OCI-LY7 (cell line): ENCODE measurements at regions not wholly inside any gene's neighbourhood (a gene's known extent, or its start where the extent isn't known, plus 50 kb on each side); places are given as distances from the start of the nearest gene placed in this dataset.

Source experiments
- BruUV-seq: library from RNA; stranded (reverse); fragments of 400-500 nt; replicated peaks from 2 replicates; lab custom pipeline; 2021; lab: Mats Ljungman, UMichigan
- CTCF ChIA-PET: fragments of 300-600 bp; sonication (Branson Sonifier 250); formaldehyde crosslinking; loops from one replicate; lab custom pipeline; 2022; ENCODE audit warnings: antibody characterized with exemption; ENCODE audit not compliant: unreplicated experiment; lab: Charles Lee
- POLR2A ChIA-PET: fragments of 300-600 bp; sonication (Branson Sonifier 250); formaldehyde crosslinking; loops from one replicate; lab custom pipeline; 2022; ENCODE audit warnings: antibody characterized with exemption; lab: Charles Lee
- DNase-seq: peaks from one replicate; pipeline ENCODE4 v3.0.0-alpha.2; 2015; ENCODE audit warnings: low spot score
- H2AFZ ChIP-seq: fragments of 200-600 bp; sonication (generic), shearing (Covaris generic); 2 replicates; pipeline ENCODE4 v1.6.1; 2014; ENCODE audit warnings: mild to moderate bottlenecking, antibody characterized with exemption, low read length, moderate library complexity
- H3K27ac ChIP-seq: fragments of 200-600 bp; sonication (generic); 2 replicates; pipeline ENCODE4 v1.5.1; 2014; ENCODE audit warnings: mixed run types, low read depth, mild to moderate bottlenecking, moderate library complexity, low read length, inconsistent platforms; ENCODE audit not compliant: poor library complexity, severe bottlenecking
- H3K36me3 ChIP-seq: fragments of 200-600 bp; sonication (generic); 2 replicates; pipeline ENCODE4 v1.6.1; 2014; ENCODE audit warnings: mild to moderate bottlenecking, antibody characterized with exemption, low read length, moderate library complexity, mixed read lengths; ENCODE audit not compliant: insufficient read depth
- H3K4me1 ChIP-seq: fragments of 200-600 bp; sonication (generic); 2 replicates; pipeline ENCODE4 v1.5.1; 2014; ENCODE audit warnings: mild to moderate bottlenecking, low read length; ENCODE audit not compliant: insufficient read depth, poor library complexity, severe bottlenecking
- H3K4me2 ChIP-seq: fragments of 200-600 bp; sonication (generic); 2 replicates; pipeline ENCODE4 v1.6.1; 2014; ENCODE audit warnings: mild to moderate bottlenecking, low read length
- H3K4me3 ChIP-seq: fragments of 200-600 bp; sonication (generic); 2 replicates; pipeline ENCODE4 v1.5.1; 2014; ENCODE audit warnings: mild to moderate bottlenecking, low read depth, low read length; ENCODE audit not compliant: poor library complexity, severe bottlenecking
- H3K79me2 ChIP-seq: fragments of 200-600 bp; sonication (generic); 2 replicates; pipeline ENCODE4 v1.6.1; 2016; ENCODE audit warnings: low read depth, mild to moderate bottlenecking, low read length, moderate library complexity, mixed read lengths; ENCODE audit not compliant: insufficient read depth
- H3K9me2 ChIP-seq: fragments of 200-600 bp; sonication (generic); 2 replicates; pipeline ENCODE4 v1.6.1; 2016; ENCODE audit warnings: mild to moderate bottlenecking, low read length, mixed read lengths; ENCODE audit not compliant: insufficient read depth
- H3K9me3 ChIP-seq: fragments of 200-600 bp; sonication (generic); 2 replicates; pipeline ENCODE4 v1.6.1; 2014; ENCODE audit warnings: mild to moderate bottlenecking, mixed run types, low read length, mixed read lengths
- H4K20me1 ChIP-seq: fragments of 200-600 bp; sonication (generic); 2 replicates; pipeline ENCODE4 v1.6.1; 2014; ENCODE audit warnings: mild to moderate bottlenecking, antibody characterized with exemption, low read length, moderate library complexity, mixed read lengths; ENCODE audit not compliant: insufficient read depth
- CTCF ChIP-seq: fragments of 200-600 bp; sonication (generic); conservative IDR thresholded peaks from 2 replicates; pipeline ENCODE4 v1.5.1; 2014; ENCODE audit warnings: mild to moderate bottlenecking, antibody characterized with exemption, low read length, moderate library complexity, mixed read lengths
- EZH2phosphoT487 ChIP-seq: fragments of 200-600 bp; sonication (generic); IDR thresholded peaks from 2 replicates; pipeline ENCODE4 v1.6.1; 2018; ENCODE audit warnings: low read depth, borderline replicate concordance, mild to moderate bottlenecking, mixed run types, antibody characterized with exemption, low read length, moderate library complexity, mixed read lengths
- intact Hi-C: fragments of 100-400 bp; cut with micrococcal nuclease; formaldehyde crosslinking; loops from one replicate; pipeline ENCODE4 v1.10.0; 2022; ENCODE audit not compliant: unreplicated experiment

- no peak for DNase-seq
- Histone ChIP-seq H3K9me3 (no peaks in the 10 kb centered on the region), H3K36me3 (no peaks in the 10 kb centered on the region), H3K4me2 (no peak overlapping the region), H2AFZ (no peak overlapping the region), H3K4me1 (peaks cover 10% of the 10 kb centered on the region), H3K27ac (no peak overlapping the region), H4K20me1 (no peaks in the 10 kb centered on the region), H3K79me2 (no peaks in the 10 kb centered on the region), H3K4me3 (no peak overlapping the region), H3K9me2 (no peaks in the 10 kb centered on the region)
- TF ChIP-seq EZH2phosphoT487 (no peak), CTCF (no peak)
- intact Hi-C loops, result loop anchor here (10.0 kb wide), 1 partner anchor 404 kb away; no protein-coding TSS in a partner anchor
- BruUV-seq, result no TSS peak
- ChIA-PET POLR2A (interaction anchor here (0.6 to 1.8 kb wide), 4 partner anchors 9 to 318 kb away, joined by 3 to 5 read pairs (median 3); no protein-coding TSS in a partner anchor), CTCF (no interaction called here)
Measured at GRCh38 chr3:177370246-177370822, 173.1 kb upstream of the TBL1XR1 start.

- POLR2A ChIA-PET, result interaction anchor here (0.6 to 1.8 kb wide), 4 partner anchors 8 to 296 kb away, joined by 3 to 7 read pairs (median 4); no protein-coding TSS in a partner anchor
- CTCF ChIA-PET, result no interaction called here
- H3K4me1 ChIP-seq, result peaks cover 10% of the 10 kb centered on the region
Measured at GRCh38 chr3:177371146-177371545, 173.9 kb upstream of the TBL1XR1 start.

More at GRCh38 chr3:177371146-177371545, 173.9 kb upstream of the TBL1XR1 start:
- no peaks in the 10 kb centered on the region for H4K20me1 ChIP-seq
- intact Hi-C loops, result loop anchor here (10.0 kb wide), 1 partner anchor 404 kb away; no protein-coding TSS in a partner anchor
- no peaks in the 10 kb centered on the region for H3K79me2 ChIP-seq
- H3K9me2 ChIP-seq, result no peaks in the 10 kb centered on the region
- no peak overlapping the region for H3K27ac ChIP-seq
- no peak for TF ChIP-seq EZH2phosphoT487
- no peak for TF ChIP-seq CTCF
- H3K9me3 ChIP-seq, result no peaks in the 10 kb centered on the region
- no peak for DNase-seq
- no peaks in the 10 kb centered on the region for H3K36me3 ChIP-seq
- H3K4me2 ChIP-seq, result no peak overlapping the region
- BruUV-seq, result no TSS peak
- H3K4me3 ChIP-seq, result no peak overlapping the region
- no peak overlapping the region for H2AFZ ChIP-seq
